Kidney capillary endothelial cell (primary cell): ENCODE measurements at regions not wholly inside any gene's neighbourhood (a gene's known extent, or its start where the extent isn't known, plus 50 kb on each side); places are given as distances from the start of the nearest gene placed in this dataset.
"Not testable (repeated sequence)": the region's sequence is repeated elsewhere in the genome, so short reads cannot be mapped to it uniquely, and the experiment has no call there.

Experiments used
- DNase-seq: peaks from one replicate; pipeline ENCODE4 v3.0.0-alpha.2; 2018; ENCODE audit warnings: low spot score

GRCh38 chr4:125750828-125751466 is 436.2 kb downstream of the FAT4 start:
- DNase-seq: peak; percentile 42

GRCh38 chr4:125758438-125758837 is 443.7 kb downstream of the FAT4 start:
- no peak for DNase-seq

- DNase-seq: no peak
These were observed 445.6 kb downstream of the FAT4 start for GRCh38 chr4:125760201-125760819.

GRCh38 chr4:125760956-125761355 is 446.2 kb downstream of the FAT4 start:
- no peak for DNase-seq

- no peak for DNase-seq
These were observed 447.8 kb downstream of the FAT4 start for GRCh38 chr4:125762537-125762936.

GRCh38 chr4:125765941-125766340 is 451.2 kb downstream of the FAT4 start:
- DNase-seq: no peak

- no peak for DNase-seq
These were observed 456.2 kb downstream of the FAT4 start for GRCh38 chr4:125770814-125771398.

GRCh38 chr4:125772680-125773079 is 457.9 kb downstream of the FAT4 start:
- DNase-seq: no peak

- no peak for DNase-seq
These were observed 458.7 kb downstream of the FAT4 start for GRCh38 chr4:125773502-125773901.

- no peak for DNase-seq
These were observed 459.2 kb downstream of the FAT4 start for GRCh38 chr4:125773931-125774330.

GRCh38 chr4:125776146-125776545 is 461.4 kb downstream of the FAT4 start:
- DNase-seq: no peak

- no peak for DNase-seq
These were observed 465.4 kb downstream of the FAT4 start for GRCh38 chr4:125780164-125780563.

GRCh38 chr4:125780747-125781146 is 466.0 kb downstream of the FAT4 start:
- no peak for DNase-seq

- DNase-seq: no peak
These were observed 466.9 kb downstream of the FAT4 start for GRCh38 chr4:125781651-125782050.

GRCh38 chr4:125784741-125785140 is 470.0 kb downstream of the FAT4 start:
- DNase-seq: no peak

GRCh38 chr4:125787707-125788106 is 473.0 kb downstream of the FAT4 start:
- DNase-seq: no peak

GRCh38 chr4:125789023-125789422 is 474.3 kb downstream of the FAT4 start:
- DNase-seq: no peak

GRCh38 chr4:125791896-125792295 is 477.1 kb downstream of the FAT4 start:
- no peak for DNase-seq

GRCh38 chr4:125794989-125795388 is 480.2 kb downstream of the FAT4 start:
- DNase-seq: no peak

- DNase-seq: no peak
These were observed 481.4 kb downstream of the FAT4 start for GRCh38 chr4:125796138-125796537.

GRCh38 chr4:125797621-125798020 is 482.9 kb downstream of the FAT4 start:
- not testable (repeated sequence) for DNase-seq

- DNase-seq: no peak
These were observed 486.6 kb downstream of the FAT4 start for GRCh38 chr4:125801373-125801772.

- no peak for DNase-seq
These were observed 487.2 kb downstream of the FAT4 start for GRCh38 chr4:125801924-125802323.

GRCh38 chr4:125808022-125808421 is 493.3 kb downstream of the FAT4 start:
- DNase-seq: no peak
